K562 (cell line): ENCODE measurements at regions not wholly inside any gene's neighbourhood (a gene's known extent, or its start where the extent isn't known, plus 50 kb on each side); places are given as distances from the start of the nearest gene placed in this dataset.

ENCODE experiments used
- CBX1 ChIP-seq: sonication (generic); IDR thresholded peaks from 2 replicates; pipeline ENCODE4 v1.6.1; 2016; ENCODE audit warnings: antibody characterized with exemption, low read depth, mild to moderate bottlenecking
- CBX5 ChIP-seq: IDR thresholded peaks from 2 replicates; pipeline ENCODE4 v1.6.1; 2014; ENCODE audit warnings: low read depth, borderline replicate concordance
- CSDE1 ChIP-seq, 2 experiments: fragments of 450-650 bp; IDR thresholded peaks; 2 replicates each; pipeline ENCODE4 v1.6.1; 2016; ENCODE audit warnings: mild to moderate bottlenecking in 1 of 2
- DIDO1 ChIP-seq: fragments of 450-650 bp; IDR thresholded peaks from 2 replicates; pipeline ENCODE4 v1.6.1; 2016; ENCODE audit warnings: low read depth, missing biosample characterization, missing genetic modification characterization
- DNMT1 ChIP-seq: fragments of 450-650 bp; IDR thresholded peaks from 2 replicates; pipeline ENCODE4 v1.6.1; 2016; ENCODE audit warnings: antibody characterized with exemption, mild to moderate bottlenecking
- GTF2F1 ChIP-seq: IDR thresholded peaks from 2 replicates; pipeline ENCODE4 v1.6.1; 2011; ENCODE audit warnings: low read depth, low read length, improper control_type of control experiment
- HDAC2 ChIP-seq: fragments of 450-650 bp; IDR thresholded peaks from 2 replicates; pipeline ENCODE4 v1.6.1; 2016; ENCODE audit warnings: mild to moderate bottlenecking
- HNRNPLL ChIP-seq: fragments of 200-400 bp; formaldehyde crosslinking; IDR thresholded peaks from 2 replicates; pipeline ENCODE4 v1.6.1; 2017; ENCODE audit warnings: low read length, low read depth, mild to moderate bottlenecking; ENCODE audit not compliant: poor library complexity, severe bottlenecking
- MYC ChIP-seq, 2 experiments: fragments of 250-450 bp in 1 of 2; sonication (Bioruptor Pico) in 1 of 2; IDR thresholded peaks; 2 replicates each; pipeline versions ENCODE4 v1.5.1 to v1.6.1; 2012 to 2021; ENCODE audit warnings: low read depth in 2 of 2, borderline replicate concordance in 1 of 2, improper control_type of control experiment in 1 of 2, low read length in 1 of 2, mild to moderate bottlenecking in 1 of 2, moderate library complexity in 1 of 2
- MYNN ChIP-seq, 2 experiments: sonication (generic); formaldehyde crosslinking in 1 of 2; IDR thresholded peaks; 2 replicates each; pipeline versions ENCODE4 v1.5.0 to v1.6.1; 2016 to 2020; ENCODE audit warnings: antibody characterized with exemption in 1 of 2, missing genetic modification reagents in 1 of 2
- NEUROD1 ChIP-seq: fragments of 150-350 bp; IDR thresholded peaks from 2 replicates; pipeline ENCODE4 v1.6.1; 2014; ENCODE audit warnings: borderline replicate concordance, low read length, low read depth; ENCODE audit not compliant: partially characterized antibody
- NFXL1 ChIP-seq: fragments of 450-650 bp; formaldehyde crosslinking; IDR thresholded peaks from 2 replicates; pipeline ENCODE4 v1.4.0; 2021; ENCODE audit warnings: mild to moderate bottlenecking
- POLR2B ChIP-seq: fragments of 450-650 bp; IDR thresholded peaks from 2 replicates; pipeline ENCODE4 v1.6.1; 2018; ENCODE audit warnings: low read depth; ENCODE audit not compliant: partially characterized antibody
- PRMT5 ChIP-seq: sonication (generic); formaldehyde crosslinking; IDR thresholded peaks from 2 replicates; pipeline ENCODE4 v1.5.0; 2020; ENCODE audit warnings: missing genetic modification reagents
- SIRT6 ChIP-seq: IDR thresholded peaks from one replicate; pipeline ENCODE4 v1.6.1; 2012; ENCODE audit warnings: low read depth, mild to moderate bottlenecking, control low read depth, inconsistent platforms, low read length, moderate library complexity
- SMAD4 ChIP-seq: fragments of 250-450 bp; sonication (Bioruptor Pico); conservative IDR thresholded peaks from 2 replicates; pipeline ENCODE4 v1.8.0; 2021; ENCODE audit warnings: inconsistent platforms, mild to moderate bottlenecking, moderate library complexity
- STAG1 ChIP-seq: sonication (generic); formaldehyde crosslinking; IDR thresholded peaks from 2 replicates; pipeline ENCODE4 v1.5.0; 2020; ENCODE audit warnings: missing genetic modification reagents, borderline replicate concordance
- TAL1 ChIP-seq: fragments of 450-650 bp; IDR thresholded peaks from 2 replicates; pipeline ENCODE4 v1.6.1; 2016; ENCODE audit warnings: mild to moderate bottlenecking
- THRAP3 ChIP-seq: fragments of 450-650 bp; IDR thresholded peaks from 2 replicates; pipeline ENCODE4 v1.6.1; 2016; ENCODE audit warnings: mild to moderate bottlenecking, inconsistent platforms, borderline replicate concordance
- ZNF133 ChIP-seq: fragments of 250-450 bp; sonication (Bioruptor Pico); IDR thresholded peaks from 2 replicates; pipeline ENCODE4 v1.4.0; 2020; ENCODE audit warnings: mild to moderate bottlenecking
- ZNF79 ChIP-seq: fragments of 250-450 bp; sonication (Bioruptor Pico); IDR thresholded peaks from 2 replicates; pipeline ENCODE4 v1.4.0; 2020; ENCODE audit warnings: low read depth, mild to moderate bottlenecking, moderate library complexity
- ZSCAN29 ChIP-seq: fragments of 450-650 bp; IDR thresholded peaks from 2 replicates; pipeline ENCODE4 v1.6.1; 2017
- TF ChIP-seq, protein P1 (sequence below): sonication (generic); formaldehyde crosslinking; IDR thresholded peaks from 2 replicates; pipeline ENCODE4 v1.8.1; 2023; ENCODE audit warnings: mild to moderate bottlenecking, missing genetic modification reagents
- TF ChIP-seq, protein P2 (sequence below): fragments of 450-650 bp; conservative IDR thresholded peaks from 2 replicates; pipeline ENCODE4 v1.6.1; 2016; ENCODE audit warnings: missing genetic modification characterization, low read depth, mild to moderate bottlenecking, control low read depth, missing compliant biosample characterization
- TF ChIP-seq, protein P3 (sequence below): fragments of 450-650 bp; IDR thresholded peaks from 2 replicates; pipeline ENCODE4 v1.6.1; 2016; ENCODE audit warnings: antibody characterized with exemption

DNA sequence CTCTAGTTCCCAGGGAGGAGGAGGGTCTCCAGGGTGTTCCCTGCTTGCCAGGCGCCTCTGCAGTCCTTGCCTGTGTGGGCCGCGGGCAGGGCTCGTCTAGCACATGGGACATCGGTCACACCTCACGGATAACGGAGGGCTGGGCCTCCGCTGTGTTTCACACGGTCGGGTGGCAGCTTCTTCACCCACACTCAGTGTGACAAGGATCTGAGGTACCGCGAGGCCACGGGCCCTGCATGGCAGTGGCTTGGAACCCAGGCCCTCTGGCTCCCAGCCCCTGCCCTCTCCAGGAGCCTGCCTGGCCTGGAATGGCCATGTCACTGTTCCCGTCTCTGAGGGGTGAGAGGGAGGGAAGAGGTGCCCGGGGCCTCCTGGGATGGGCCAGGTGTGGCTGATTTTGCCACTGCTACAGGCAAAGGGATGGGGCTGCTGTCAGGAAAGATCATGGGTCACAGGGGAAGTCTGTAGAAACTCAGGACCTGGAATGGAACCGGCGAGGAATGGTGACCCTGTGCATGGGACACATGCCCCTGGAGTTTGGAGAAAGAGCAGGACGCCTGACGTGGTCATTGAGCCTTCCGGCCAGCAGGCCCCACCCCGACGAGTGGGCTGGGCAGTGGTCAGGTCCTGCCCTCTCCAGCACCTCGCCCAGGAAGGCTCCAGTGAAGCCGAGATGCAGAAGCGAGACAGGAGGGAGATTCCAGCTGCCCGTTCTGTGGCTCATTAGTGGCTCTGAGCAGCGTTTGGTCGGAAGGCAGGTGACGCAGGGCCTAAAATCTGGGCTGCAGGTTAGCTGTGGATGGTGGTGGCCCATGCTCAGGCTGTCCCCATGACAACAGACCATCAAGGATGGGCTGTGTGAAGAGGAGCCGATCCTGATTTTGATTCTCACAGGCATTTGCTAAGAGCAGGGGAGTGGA lies 76.5 kb upstream of the GSE1 start (continued):
- TF ChIP-seq DIDO1 (tag), result 0 out of 2 replicates have a peak, but pooled peaks have one; percentile 26
- no peak for TF ChIP-seq ZNF133 (CRISPR knock-in tag)
- TF ChIP-seq SMAD4 (CRISPR knock-in tag), result no peak; the same call in 1 of the 2 replicates
- no peak for TF ChIP-seq CSDE1 (IDR thresholded peaks at IDR 0.05)
- TF ChIP-seq MYC (IDR thresholded peaks at IDR 0.05; ENCODE audit: low read depth, low read length), result 0 out of 2 replicates have a peak, but pooled peaks have one; percentile 2
- 0 out of 2 replicates have a peak, but pooled peaks have one; percentile 42 for TF ChIP-seq MYC (CRISPR knock-in tag; IDR thresholded peaks at IDR 0.05; ENCODE audit: borderline replicate concordance, low read depth)
- TF ChIP-seq THRAP3, result no peak
- no peak for TF ChIP-seq GTF2F1
- TF ChIP-seq, protein P1, sequence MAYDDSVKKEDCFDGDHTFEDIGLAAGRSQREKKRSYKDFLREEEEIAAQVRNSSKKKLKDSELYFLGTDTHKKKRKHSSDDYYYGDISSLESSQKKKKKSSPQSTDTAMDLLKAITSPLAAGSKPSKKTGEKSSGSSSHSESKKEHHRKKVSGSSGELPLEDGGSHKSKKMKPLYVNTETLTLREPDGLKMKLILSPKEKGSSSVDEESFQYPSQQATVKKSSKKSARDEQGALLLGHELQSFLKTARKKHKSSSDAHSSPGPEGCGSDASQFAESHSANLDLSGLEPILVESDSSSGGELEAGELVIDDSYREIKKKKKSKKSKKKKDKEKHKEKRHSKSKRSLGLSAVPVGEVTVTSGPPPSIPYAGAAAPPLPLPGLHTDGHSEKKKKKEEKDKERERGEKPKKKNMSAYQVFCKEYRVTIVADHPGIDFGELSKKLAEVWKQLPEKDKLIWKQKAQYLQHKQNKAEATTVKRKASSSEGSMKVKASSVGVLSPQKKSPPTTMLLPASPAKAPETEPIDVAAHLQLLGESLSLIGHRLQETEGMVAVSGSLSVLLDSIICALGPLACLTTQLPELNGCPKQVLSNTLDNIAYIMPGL (CRISPR knock-in tag), result no peak
- no peak for TF ChIP-seq DNMT1
- no peak for TF ChIP-seq CBX5
- no peak for TF ChIP-seq TAL1
- no peak for TF ChIP-seq ZSCAN29
- TF ChIP-seq ZNF79 (CRISPR knock-in tag), result no peak
- no peak for TF ChIP-seq MYNN (IDR thresholded peaks at IDR 0.05)
- TF ChIP-seq MYNN (CRISPR knock-in tag; IDR thresholded peaks at IDR 0.05), result no peak
- no peak for TF ChIP-seq STAG1
- TF ChIP-seq POLR2B, result no peak
- no peak for TF ChIP-seq SIRT6
- no peak for TF ChIP-seq CBX1
- TF ChIP-seq HDAC2, result no peak
- no peak for TF ChIP-seq HNRNPLL
- TF ChIP-seq, protein P2, sequence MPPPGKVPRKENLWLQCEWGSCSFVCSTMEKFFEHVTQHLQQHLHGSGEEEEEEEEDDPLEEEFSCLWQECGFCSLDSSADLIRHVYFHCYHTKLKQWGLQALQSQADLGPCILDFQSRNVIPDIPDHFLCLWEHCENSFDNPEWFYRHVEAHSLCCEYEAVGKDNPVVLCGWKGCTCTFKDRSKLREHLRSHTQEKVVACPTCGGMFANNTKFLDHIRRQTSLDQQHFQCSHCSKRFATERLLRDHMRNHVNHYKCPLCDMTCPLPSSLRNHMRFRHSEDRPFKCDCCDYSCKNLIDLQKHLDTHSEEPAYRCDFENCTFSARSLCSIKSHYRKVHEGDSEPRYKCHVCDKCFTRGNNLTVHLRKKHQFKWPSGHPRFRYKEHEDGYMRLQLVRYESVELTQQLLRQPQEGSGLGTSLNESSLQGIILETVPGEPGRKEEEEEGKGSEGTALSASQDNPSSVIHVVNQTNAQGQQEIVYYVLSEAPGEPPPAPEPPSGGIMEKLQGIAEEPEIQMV, result no peak
- TF ChIP-seq NEUROD1, result no peak
- TF ChIP-seq PRMT5 (CRISPR knock-in tag), result no peak
- TF ChIP-seq, protein P3, sequence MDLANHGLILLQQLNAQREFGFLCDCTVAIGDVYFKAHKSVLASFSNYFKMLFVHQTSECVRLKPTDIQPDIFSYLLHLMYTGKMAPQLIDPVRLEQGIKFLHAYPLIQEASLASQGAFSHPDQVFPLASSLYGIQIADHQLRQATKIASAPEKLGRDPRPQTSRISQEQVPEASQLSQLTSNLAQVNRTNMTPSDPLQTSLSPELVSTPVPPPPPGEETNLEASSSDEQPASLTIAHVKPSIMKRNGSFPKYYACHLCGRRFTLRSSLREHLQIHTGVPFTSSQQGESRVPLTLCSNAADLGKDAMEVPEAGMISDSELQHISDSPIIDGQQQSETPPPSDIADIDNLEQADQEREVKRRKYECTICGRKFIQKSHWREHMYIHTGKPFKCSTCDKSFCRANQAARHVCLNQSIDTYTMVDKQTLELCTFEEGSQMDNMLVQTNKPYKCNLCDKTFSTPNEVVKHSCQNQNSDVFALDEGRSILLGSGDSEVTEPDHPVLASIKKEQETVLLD, result 0 out of 2 replicates have a peak, but pooled peaks have one; percentile 28
- TF ChIP-seq NFXL1 (CRISPR knock-in tag), result peak; percentile 60; the same call in 1 of the 2 replicates
